ENCODE measurements at regions not wholly inside any gene's neighbourhood (a gene's known extent, or its start where the extent isn't known, plus 50 kb on each side); places are given as distances from the start of the nearest gene placed in this dataset.
"Not testable (repeated sequence)": the region's sequence is repeated elsewhere in the genome, so short reads cannot be mapped to it uniquely, and the experiment has no call there.

DNA sequence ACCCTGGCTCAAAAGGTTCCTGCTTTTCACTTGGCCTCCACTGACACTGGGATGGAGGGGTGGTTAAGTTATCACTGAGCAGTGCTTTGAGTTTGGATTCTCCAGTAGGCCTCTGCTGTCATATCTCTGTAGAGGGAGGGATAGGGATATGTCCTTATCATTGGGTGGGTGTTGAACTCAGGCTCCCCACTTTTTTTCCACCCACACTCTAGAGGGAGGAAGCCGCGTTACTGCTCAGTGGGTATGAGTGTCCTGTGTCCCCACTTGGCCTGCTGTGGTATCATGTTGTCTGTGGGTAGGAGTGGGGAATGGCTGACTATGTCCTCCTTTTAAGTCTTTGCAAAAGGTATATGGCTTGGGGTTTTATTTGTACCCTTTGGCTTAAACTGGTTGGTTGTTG, 80.7 kb upstream of the TPTE start:
- not testable (repeated sequence) for TF ChIP-seq CTCF (IDR thresholded peaks at IDR 0.05; ENCODE audit: insufficient read depth, low read depth, low read length); EZH2 (IDR thresholded peaks at IDR 0.05; ENCODE audit: insufficient read depth, low read length)

Measured in astrocyte (in vitro differentiated cells and primary cell).